T-helper 17 cell (primary cell): ENCODE measurements at regions not wholly inside any gene's neighbourhood (a gene's known extent, or its start where the extent isn't known, plus 50 kb on each side); places are given as distances from the start of the nearest gene placed in this dataset.

Source experiments
- ATAC-seq: fragments of 150-1000 bp; cut with Tn5 transposase; 2 replicates; pipeline ENCODE4 v1.10.0; 2021; ENCODE audit warnings: mild to moderate bottlenecking, moderate library complexity
- DNase-seq, 3 donors: peaks; one replicate each; pipeline versions ENCODE4 v3.0.0 to v3.0.0-alpha.2; 2020 to 2021
- H3K9me3 ChIP-seq: one replicate; pipeline ENCODE4 v1.7.0; 2013; ENCODE audit warnings: low read length, mild to moderate bottlenecking; ENCODE audit not compliant: control insufficient read depth, poor library complexity, severe bottlenecking
- H3K27ac Mint-ChIP-seq: one replicate; pipeline ENCODE4 v1.8.0; 2022; ENCODE audit warnings: mild to moderate bottlenecking, moderate library complexity, mixed read lengths
- H3K27me3 Mint-ChIP-seq: one replicate; pipeline ENCODE4 v1.8.0; 2022; ENCODE audit warnings: mixed read lengths
- H3K36me3 Mint-ChIP-seq: one replicate; pipeline ENCODE4 v1.8.0; 2022; ENCODE audit warnings: low read depth, mixed read lengths
- H3K4me1 Mint-ChIP-seq: one replicate; pipeline ENCODE4 v1.8.0; 2022; ENCODE audit warnings: mild to moderate bottlenecking, mixed read lengths
- H3K4me3 Mint-ChIP-seq: one replicate; pipeline ENCODE4 v1.8.0; 2022; ENCODE audit warnings: mild to moderate bottlenecking, moderate library complexity, mixed read lengths

GRCh38 chr16:85231959-85232358 is 119.7 kb upstream of the CIBAR2 start:
- peaks cover 6% of the 10 kb centered on the region for H3K4me1 Mint-ChIP-seq
- no peak for DNase-seq
- no peaks in the 10 kb centered on the region for H3K9me3 ChIP-seq
- H3K36me3 Mint-ChIP-seq = peaks cover 2% of the 10 kb centered on the region
- no peak for ATAC-seq
- no peak overlapping the region for H3K27ac Mint-ChIP-seq
- peaks cover 28% of the 10 kb centered on the region for H3K27me3 Mint-ChIP-seq
- no peak overlapping the region for H3K4me3 Mint-ChIP-seq

GRCh38 chr16:85232369-85233142 is 120.3 kb upstream of the CIBAR2 start:
- no peaks in the 10 kb centered on the region for H3K36me3 Mint-ChIP-seq
- H3K4me3 Mint-ChIP-seq = no peak overlapping the region
- H3K27ac Mint-ChIP-seq = no peak overlapping the region
- peaks cover 28% of the 10 kb centered on the region for H3K27me3 Mint-ChIP-seq
- DNase-seq = no peak
- H3K4me1 Mint-ChIP-seq = peaks cover 2% of the 10 kb centered on the region
- no peaks in the 10 kb centered on the region for H3K9me3 ChIP-seq
- no peak for ATAC-seq

- no peak for DNase-seq
- no peaks in the 10 kb centered on the region for H3K9me3 ChIP-seq
- no peak for ATAC-seq
- H3K4me3 Mint-ChIP-seq = peak overlapping the region; percentile 3
- no peak overlapping the region for H3K27ac Mint-ChIP-seq
- H3K4me1 Mint-ChIP-seq = no peaks in the 10 kb centered on the region
- H3K36me3 Mint-ChIP-seq = no peaks in the 10 kb centered on the region
- H3K27me3 Mint-ChIP-seq = peaks cover 27% of the 10 kb centered on the region
Observed at GRCh38 chr16:85233516-85233915, 121.2 kb upstream of the CIBAR2 start.

GRCh38 chr16:85234310-85235204 is 122.3 kb upstream of the CIBAR2 start:
- Mint-ChIP-seq H3K4me1 (no peaks in the 10 kb centered on the region), H3K4me3 (no peak overlapping the region), H3K27me3 (peaks cover 32% of the 10 kb centered on the region), H3K27ac (no peak overlapping the region), H3K36me3 (no peaks in the 10 kb centered on the region)
- DNase-seq (no peak), ATAC-seq (no peak)
- no peaks in the 10 kb centered on the region for H3K9me3 ChIP-seq

GRCh38 chr16:85235991-85236817 is 123.9 kb upstream of the CIBAR2 start:
- DNase-seq = no peak
- no peaks in the 10 kb centered on the region for H3K9me3 ChIP-seq
- Mint-ChIP-seq H3K4me1 (no peaks in the 10 kb centered on the region), H3K27ac (no peak overlapping the region), H3K36me3 (no peaks in the 10 kb centered on the region), H3K27me3 (peaks cover 41% of the 10 kb centered on the region), H3K4me3 (peak overlapping the region; percentile 45)
- ATAC-seq = no peak

GRCh38 chr16:85236818-85237150 is 124.5 kb upstream of the CIBAR2 start:
- Mint-ChIP-seq H3K4me3 (peak overlapping the region; percentile 45), H3K27me3 (peaks cover 41% of the 10 kb centered on the region), H3K4me1 (no peaks in the 10 kb centered on the region), H3K27ac (no peak overlapping the region), H3K36me3 (no peaks in the 10 kb centered on the region)
- ATAC-seq (no peak), DNase-seq (no peak)
- H3K9me3 ChIP-seq = no peaks in the 10 kb centered on the region

GRCh38 chr16:85237817-85238216 is 125.5 kb upstream of the CIBAR2 start:
- Mint-ChIP-seq H3K4me1 (no peaks in the 10 kb centered on the region), H3K27me3 (peaks cover 46% of the 10 kb centered on the region), H3K36me3 (no peaks in the 10 kb centered on the region), H3K4me3 (no peak overlapping the region), H3K27ac (no peak overlapping the region)
- ATAC-seq = no peak
- no peaks in the 10 kb centered on the region for H3K9me3 ChIP-seq
- DNase-seq = no peak

- H3K27ac Mint-ChIP-seq = no peak overlapping the region
- DNase-seq = no peak
- no peaks in the 10 kb centered on the region for H3K36me3 Mint-ChIP-seq
- H3K27me3 Mint-ChIP-seq = peaks cover 43% of the 10 kb centered on the region
- no peak for ATAC-seq
- no peaks in the 10 kb centered on the region for H3K9me3 ChIP-seq
- no peaks in the 10 kb centered on the region for H3K4me1 Mint-ChIP-seq
- H3K4me3 Mint-ChIP-seq = no peak overlapping the region
Observed at GRCh38 chr16:85238233-85238647, 126.0 kb upstream of the CIBAR2 start.

- Mint-ChIP-seq H3K4me1 (no peaks in the 10 kb centered on the region), H3K27ac (no peak overlapping the region), H3K36me3 (no peaks in the 10 kb centered on the region), H3K4me3 (no peak overlapping the region), H3K27me3 (peaks cover 45% of the 10 kb centered on the region)
- ATAC-seq (no peak), DNase-seq (no peak)
- no peaks in the 10 kb centered on the region for H3K9me3 ChIP-seq
Observed at GRCh38 chr16:85239239-85239638, 127.0 kb upstream of the CIBAR2 start.

GRCh38 chr16:85239871-85240270 is 127.6 kb upstream of the CIBAR2 start:
- no peaks in the 10 kb centered on the region for H3K36me3 Mint-ChIP-seq
- ATAC-seq = no peak
- DNase-seq = no peak
- H3K27me3 Mint-ChIP-seq = peaks cover 45% of the 10 kb centered on the region
- no peak overlapping the region for H3K27ac Mint-ChIP-seq
- no peaks in the 10 kb centered on the region for H3K9me3 ChIP-seq
- no peak overlapping the region for H3K4me3 Mint-ChIP-seq
- no peaks in the 10 kb centered on the region for H3K4me1 Mint-ChIP-seq

- peaks cover 47% of the 10 kb centered on the region for H3K27me3 Mint-ChIP-seq
- H3K4me3 Mint-ChIP-seq = no peak overlapping the region
- DNase-seq = no peak
- ATAC-seq = no peak
- H3K9me3 ChIP-seq = no peaks in the 10 kb centered on the region
- H3K4me1 Mint-ChIP-seq = peaks cover 3% of the 10 kb centered on the region
- no peak overlapping the region for H3K27ac Mint-ChIP-seq
- H3K36me3 Mint-ChIP-seq = no peaks in the 10 kb centered on the region
Observed at GRCh38 chr16:85240982-85241924, 129.0 kb upstream of the CIBAR2 start.

GRCh38 chr16:85242140-85242539 is 129.9 kb upstream of the CIBAR2 start:
- Mint-ChIP-seq H3K36me3 (no peaks in the 10 kb centered on the region), H3K27ac (no peak overlapping the region), H3K4me3 (no peak overlapping the region), H3K4me1 (peaks cover 4% of the 10 kb centered on the region), H3K27me3 (peaks cover 43% of the 10 kb centered on the region)
- ATAC-seq (no peak), DNase-seq (no peak)
- H3K9me3 ChIP-seq = no peaks in the 10 kb centered on the region
